Esophagus muscularis mucosa (tissue), 3 donors: ENCODE measurements at regions not wholly inside any gene's neighbourhood (a gene's known extent, or its start where the extent isn't known, plus 50 kb on each side); places are given as distances from the start of the nearest gene placed in this dataset.

ENCODE experiments used
- CTCF ChIP-seq, 3 experiments: fragments of 200-600 bp in 2 of 3; fragments of 450-650 bp in 1 of 3; sonication (generic) in 2 of 3; IDR thresholded peaks; one replicate each; pipeline ENCODE4 v1.5.1; 2017 to 2019; ENCODE audit warnings: antibody characterized with exemption in 3 of 3, mild to moderate bottlenecking in 2 of 3, moderate library complexity in 1 of 3
- POLR2A ChIP-seq: fragments of 450-650 bp; IDR thresholded peaks from one replicate; pipeline ENCODE4 v1.6.1; 2017; ENCODE audit warnings: antibody characterized with exemption, moderate library complexity, mild to moderate bottlenecking, low read depth
- POLR2AphosphoS5 ChIP-seq, 2 donors: sonication (generic); formaldehyde crosslinking; IDR thresholded peaks; one replicate each; pipeline ENCODE4 v1.6.1; 2017; ENCODE audit warnings: antibody characterized with exemption in 2 of 2

DNA sequence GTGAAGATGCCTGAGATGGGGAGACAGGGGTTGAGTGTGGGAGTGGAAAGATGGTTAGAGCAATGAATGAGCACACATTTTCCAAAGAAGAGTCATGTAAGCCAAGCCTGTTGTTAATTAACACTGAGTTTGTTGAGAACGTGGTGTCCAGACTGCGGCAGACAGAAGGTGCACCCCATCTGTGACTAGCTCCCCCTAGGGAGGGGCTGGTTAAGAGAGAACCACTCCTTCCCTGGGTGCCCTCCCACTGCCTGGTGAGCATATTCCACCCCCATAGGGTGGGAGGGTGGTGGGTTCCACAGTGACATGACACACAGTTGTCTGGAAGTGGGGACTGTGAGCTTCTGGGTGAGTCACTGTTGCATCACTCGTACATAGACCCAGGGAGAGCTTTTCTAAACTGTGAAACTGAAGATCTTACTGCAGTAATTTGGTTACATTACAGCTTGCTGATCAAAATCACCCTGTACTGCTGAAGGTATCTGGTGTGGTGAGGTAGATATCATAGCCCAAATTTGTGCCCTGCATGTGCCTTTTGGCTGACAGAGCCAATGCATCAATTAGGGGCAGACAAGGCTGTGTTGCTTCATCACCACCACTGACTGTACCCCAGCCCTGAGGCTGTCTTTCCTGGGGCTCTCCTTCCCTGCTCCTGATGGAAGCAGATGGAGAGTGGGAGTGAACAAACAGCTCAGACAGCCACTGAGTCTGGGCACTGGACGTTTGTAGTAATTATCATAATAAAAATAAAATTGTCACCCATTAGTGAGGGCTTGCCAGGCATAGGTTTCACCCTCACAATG, 150.9 kb downstream of the EMP1 start:
- TF ChIP-seq CTCF (IDR thresholded peaks at IDR 0.05) (no peak), POLR2A (no peak), POLR2AphosphoS5 (IDR thresholded peaks at IDR 0.05) (no peak)
